ENCODE measurements at regions not wholly inside any gene's neighbourhood (a gene's known extent, or its start where the extent isn't known, plus 50 kb on each side); places are given as distances from the start of the nearest gene placed in this dataset.

GRCh38 chr5:173538654-173539053 is 77.8 kb downstream of the BOD1 start:
- no peak overlapping the region for H3K4me3 ChIP-seq (ENCODE audit: low read depth, low read length)
- H3K4me1 ChIP-seq = no peaks in the 10 kb centered on the region
- no peak overlapping the region for H3K27ac ChIP-seq
- no peak overlapping the region for H3K9ac ChIP-seq
- no peak overlapping the region for H2AFZ ChIP-seq
- no peaks in the 10 kb centered on the region for H3K27me3 ChIP-seq (ENCODE audit: control insufficient read depth, insufficient read depth, low read length)
- H3K36me3 ChIP-seq (ENCODE audit: control insufficient read depth, insufficient read depth, low read length) = no peaks in the 10 kb centered on the region
- H3K9me3 ChIP-seq (ENCODE audit: control insufficient read depth, low read length) = no peaks in the 10 kb centered on the region
- H3K4me2 ChIP-seq (ENCODE audit: low read length) = no peak overlapping the region
- no peaks in the 10 kb centered on the region for H3K79me2 ChIP-seq
- no peak for TF ChIP-seq CTCF (IDR thresholded peaks at IDR 0.05)

GRCh38 chr5:173538018-173538417 is 78.4 kb downstream of the BOD1 start:
- no peaks in the 10 kb centered on the region for H3K4me1 ChIP-seq
- no peak overlapping the region for H3K27ac ChIP-seq
- TF ChIP-seq CTCF (IDR thresholded peaks at IDR 0.05) = no peak
- no peaks in the 10 kb centered on the region for H3K36me3 ChIP-seq (ENCODE audit: control insufficient read depth, insufficient read depth, low read length)
- no peak overlapping the region for H2AFZ ChIP-seq
- H3K4me3 ChIP-seq (ENCODE audit: low read depth, low read length) = no peak overlapping the region
- no peak overlapping the region for H3K4me2 ChIP-seq (ENCODE audit: low read length)
- H3K9ac ChIP-seq = no peak overlapping the region
- no peaks in the 10 kb centered on the region for H3K9me3 ChIP-seq (ENCODE audit: control insufficient read depth, low read length)
- H3K79me2 ChIP-seq = no peaks in the 10 kb centered on the region
- no peaks in the 10 kb centered on the region for H3K27me3 ChIP-seq (ENCODE audit: control insufficient read depth, insufficient read depth, low read length)

DNA sequence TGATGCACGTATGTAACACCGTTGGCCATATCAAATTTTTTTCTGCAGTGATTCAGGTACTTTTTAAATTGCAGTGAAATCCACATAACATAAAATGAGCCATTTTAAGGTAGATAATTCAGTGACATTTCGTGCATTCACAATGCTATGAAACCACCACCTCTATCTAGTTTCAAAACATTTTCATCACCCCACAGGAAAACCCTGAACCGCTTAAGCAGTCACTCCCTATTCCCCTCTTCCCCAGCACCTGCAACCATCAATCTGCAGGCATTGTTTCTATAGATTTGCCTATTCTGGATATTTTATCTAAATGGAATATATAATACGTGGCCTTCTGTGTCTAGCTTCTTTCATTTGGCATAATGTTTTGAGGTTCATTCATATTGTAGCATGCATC is 79.2 kb downstream of the BOD1 start:
- Histone ChIP-seq H3K27me3 (ENCODE audit: control insufficient read depth, insufficient read depth, low read length) (no peaks in the 10 kb centered on the region), H3K9ac (no peak overlapping the region), H2AFZ (no peak overlapping the region), H3K27ac (no peak overlapping the region), H3K79me2 (no peaks in the 10 kb centered on the region), H3K4me3 (ENCODE audit: low read depth, low read length) (no peak overlapping the region), H3K4me2 (ENCODE audit: low read length) (no peak overlapping the region), H3K9me3 (ENCODE audit: control insufficient read depth, low read length) (no peaks in the 10 kb centered on the region), H3K4me1 (no peaks in the 10 kb centered on the region), H3K36me3 (ENCODE audit: control insufficient read depth, insufficient read depth, low read length) (no peaks in the 10 kb centered on the region)
- no peak for TF ChIP-seq CTCF (IDR thresholded peaks at IDR 0.05)

DNA sequence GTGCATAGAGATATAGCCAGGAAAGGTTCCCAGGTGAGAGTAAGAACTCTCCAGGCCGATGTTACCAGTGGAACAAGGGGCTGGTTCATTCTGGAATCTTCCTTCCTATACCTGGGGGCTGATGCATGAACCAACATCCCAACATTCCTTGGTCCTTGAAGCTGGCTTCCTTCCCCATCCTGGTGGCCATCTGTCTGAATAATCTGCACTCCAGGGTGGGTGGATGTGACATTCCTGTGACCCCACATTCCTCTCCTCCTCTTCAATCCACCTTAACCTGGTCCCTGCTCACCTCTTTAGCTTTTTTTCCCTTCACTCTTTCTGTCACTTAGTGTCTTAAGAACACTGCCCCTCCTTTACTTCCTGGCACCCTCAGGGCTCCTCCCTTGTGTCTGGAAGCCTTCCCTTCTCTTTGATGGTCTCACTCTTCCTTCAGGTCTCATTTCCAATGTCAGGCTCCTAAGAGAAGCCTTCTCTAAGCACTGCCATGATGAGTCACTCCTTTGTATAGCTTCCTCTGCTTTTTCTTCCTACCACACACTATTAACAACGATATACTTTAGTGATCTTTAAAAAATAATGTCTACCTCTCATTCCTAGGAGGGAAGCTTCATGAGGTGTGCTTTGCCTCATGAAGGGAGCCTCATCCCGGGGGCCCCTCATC is 80.3 kb downstream of the BOD1 start:
- Histone ChIP-seq H3K4me2 (ENCODE audit: low read length) (no peak overlapping the region), H3K36me3 (ENCODE audit: control insufficient read depth, insufficient read depth, low read length) (no peaks in the 10 kb centered on the region), H3K9ac (no peak overlapping the region), H3K4me1 (no peaks in the 10 kb centered on the region), H3K4me3 (ENCODE audit: low read depth, low read length) (no peak overlapping the region), H3K27ac (no peak overlapping the region), H2AFZ (no peak overlapping the region), H3K79me2 (no peaks in the 10 kb centered on the region), H3K9me3 (ENCODE audit: control insufficient read depth, low read length) (no peaks in the 10 kb centered on the region), H3K27me3 (ENCODE audit: control insufficient read depth, insufficient read depth, low read length) (no peaks in the 10 kb centered on the region)
- TF ChIP-seq CTCF (IDR thresholded peaks at IDR 0.05) = no peak
